ENCODE measurements at regions not wholly inside any gene's neighbourhood (a gene's known extent, or its start where the extent isn't known, plus 50 kb on each side); places are given as distances from the start of the nearest gene placed in this dataset.
"Not testable (repeated sequence)": the region's sequence is repeated elsewhere in the genome, so short reads cannot be mapped to it uniquely, and the experiment has no call there.

DNA sequence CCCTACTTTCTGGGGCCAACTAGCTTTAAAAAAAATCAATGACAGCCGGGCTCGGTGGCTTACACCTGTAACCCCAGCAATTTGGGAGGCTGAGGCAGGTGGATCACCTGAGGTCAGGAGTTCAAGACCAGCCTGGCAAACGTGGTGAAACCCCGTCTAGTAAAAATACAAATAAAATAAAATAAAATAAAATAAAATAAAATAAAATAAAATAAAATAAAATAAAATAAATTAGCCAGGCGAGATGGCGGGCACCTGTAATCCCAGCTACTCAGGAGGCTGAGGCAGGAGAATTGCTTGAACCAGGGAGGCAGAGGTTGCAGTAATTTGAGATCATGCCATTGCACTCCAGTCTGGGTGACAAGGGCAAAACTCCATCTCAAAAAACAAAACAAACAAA lies 443.9 kb upstream of the CDH10 start:
- not testable (repeated sequence) for H3K9me3 ChIP-seq (ENCODE audit: control insufficient read depth in 2 of 2, low read length in 2 of 2); H3K27me3 ChIP-seq (ENCODE audit: control insufficient read depth in 2 of 2, insufficient read depth in 2 of 2, low read length in 2 of 2); H3K4me3 ChIP-seq (ENCODE audit: low read length in 2 of 2); H3K36me3 ChIP-seq (ENCODE audit: control insufficient read depth in 2 of 2, insufficient read depth in 2 of 2, low read length in 2 of 2); H3K9ac ChIP-seq (ENCODE audit: low read depth in 1 of 2, low read length in 2 of 2); H3K4me1 ChIP-seq (ENCODE audit: control insufficient read depth in 2 of 2, insufficient read depth in 2 of 2, low read length in 2 of 2); H3K27ac ChIP-seq (ENCODE audit: low read depth in 2 of 2, low read length in 2 of 2)

DNA sequence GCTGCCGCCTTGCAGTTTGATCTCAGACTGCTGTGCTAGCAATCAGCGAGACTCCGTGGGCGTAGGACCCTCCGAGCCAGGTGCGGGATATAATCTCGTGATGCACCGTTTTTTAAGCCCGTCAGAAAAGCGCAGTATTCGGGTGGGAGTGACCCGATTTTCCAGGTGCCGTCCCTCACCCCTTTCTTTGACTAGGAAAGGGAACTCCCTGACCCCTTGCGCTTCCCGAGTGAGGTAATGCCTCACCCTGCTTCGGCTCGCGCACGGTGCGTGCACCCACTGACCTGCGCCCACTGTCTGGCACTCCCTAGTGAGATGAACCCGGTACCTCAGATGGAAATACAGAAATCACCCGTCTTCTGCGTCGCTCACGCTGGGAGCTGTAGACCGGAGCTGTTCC lies 438.5 kb upstream of the CDH10 start:
- H3K27ac ChIP-seq (ENCODE audit: low read depth in 2 of 2, low read length in 2 of 2); H3K4me3 ChIP-seq (ENCODE audit: low read length in 2 of 2); H3K4me1 ChIP-seq (ENCODE audit: control insufficient read depth in 2 of 2, insufficient read depth in 2 of 2, low read length in 2 of 2); H3K36me3 ChIP-seq (ENCODE audit: control insufficient read depth in 2 of 2, insufficient read depth in 2 of 2, low read length in 2 of 2); H3K9me3 ChIP-seq (ENCODE audit: control insufficient read depth in 2 of 2, low read length in 2 of 2); H3K9ac ChIP-seq (ENCODE audit: low read depth in 1 of 2, low read length in 2 of 2); H3K27me3 ChIP-seq (ENCODE audit: control insufficient read depth in 2 of 2, insufficient read depth in 2 of 2, low read length in 2 of 2): not testable (repeated sequence)

GRCh38 chr5:25066239-25066638 lies 421.5 kb upstream of the CDH10 start:
- Histone ChIP-seq H3K4me3 (ENCODE audit: low read length in 2 of 2) (no peak overlapping the region), H3K9me3 (ENCODE audit: control insufficient read depth in 2 of 2, low read length in 2 of 2) (peaks cover 0 to 2% of the 10 kb centered on the region in 2 donors), H3K36me3 (ENCODE audit: control insufficient read depth in 2 of 2, insufficient read depth in 2 of 2, low read length in 2 of 2) (no peaks in the 10 kb centered on the region), H3K9ac (ENCODE audit: low read depth in 1 of 2, low read length in 2 of 2) (no peak overlapping the region), H3K27ac (ENCODE audit: low read depth in 2 of 2, low read length in 2 of 2) (no peak overlapping the region), H3K27me3 (ENCODE audit: control insufficient read depth in 2 of 2, insufficient read depth in 2 of 2, low read length in 2 of 2) (no peaks in the 10 kb centered on the region), H3K4me1 (ENCODE audit: control insufficient read depth in 2 of 2, insufficient read depth in 2 of 2, low read length in 2 of 2) (no peaks in the 10 kb centered on the region)

- no peak overlapping the region for H3K4me3 ChIP-seq (ENCODE audit: low read length in 2 of 2)
- no peak overlapping the region for H3K9ac ChIP-seq (ENCODE audit: low read depth in 1 of 2, low read length in 2 of 2)
- no peak overlapping the region for H3K27ac ChIP-seq (ENCODE audit: low read depth in 2 of 2, low read length in 2 of 2)
- no peaks in the 10 kb centered on the region for H3K27me3 ChIP-seq (ENCODE audit: control insufficient read depth in 2 of 2, insufficient read depth in 2 of 2, low read length in 2 of 2)
- H3K36me3 ChIP-seq (ENCODE audit: control insufficient read depth in 2 of 2, insufficient read depth in 2 of 2, low read length in 2 of 2), result no peaks in the 10 kb centered on the region
- peaks cover 0 to 4% of the 10 kb centered on the region in 2 donors for H3K9me3 ChIP-seq (ENCODE audit: control insufficient read depth in 2 of 2, low read length in 2 of 2)
- no peaks in the 10 kb centered on the region for H3K4me1 ChIP-seq (ENCODE audit: control insufficient read depth in 2 of 2, insufficient read depth in 2 of 2, low read length in 2 of 2)
Measured at GRCh38 chr5:25064306-25064705, 419.5 kb upstream of the CDH10 start.

DNA sequence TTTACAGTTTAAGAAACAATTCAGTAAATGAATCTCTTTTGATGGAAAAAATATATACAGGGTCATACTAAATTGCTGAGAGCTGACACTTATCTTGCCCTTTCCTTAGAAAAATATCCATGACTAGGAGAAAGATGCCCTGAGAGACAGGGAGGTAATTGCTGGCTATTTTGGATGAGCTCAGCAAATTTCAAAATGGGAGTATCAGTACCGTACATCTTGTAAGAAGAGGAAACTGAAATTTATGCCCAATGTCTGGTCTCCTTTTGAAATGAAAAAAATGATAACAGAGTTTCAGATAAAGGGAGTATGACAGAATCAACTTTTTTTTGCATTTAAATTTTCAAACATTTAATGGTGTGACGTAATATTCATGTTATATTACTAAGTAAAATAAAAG lies 415.8 kb upstream of the CDH10 start:
- no peaks in the 10 kb centered on the region for H3K4me1 ChIP-seq (ENCODE audit: control insufficient read depth in 2 of 2, insufficient read depth in 2 of 2, low read length in 2 of 2)
- no peak overlapping the region for H3K9ac ChIP-seq (ENCODE audit: low read depth in 1 of 2, low read length in 2 of 2)
- H3K9me3 ChIP-seq (ENCODE audit: control insufficient read depth in 2 of 2, low read length in 2 of 2), result peaks cover 0 to 4% of the 10 kb centered on the region in 2 donors
- no peaks in the 10 kb centered on the region for H3K36me3 ChIP-seq (ENCODE audit: control insufficient read depth in 2 of 2, insufficient read depth in 2 of 2, low read length in 2 of 2)
- H3K4me3 ChIP-seq (ENCODE audit: low read length in 2 of 2), result no peak overlapping the region
- no peak overlapping the region for H3K27ac ChIP-seq (ENCODE audit: low read depth in 2 of 2, low read length in 2 of 2)
- H3K27me3 ChIP-seq (ENCODE audit: control insufficient read depth in 2 of 2, insufficient read depth in 2 of 2, low read length in 2 of 2), result no peaks in the 10 kb centered on the region

DNA sequence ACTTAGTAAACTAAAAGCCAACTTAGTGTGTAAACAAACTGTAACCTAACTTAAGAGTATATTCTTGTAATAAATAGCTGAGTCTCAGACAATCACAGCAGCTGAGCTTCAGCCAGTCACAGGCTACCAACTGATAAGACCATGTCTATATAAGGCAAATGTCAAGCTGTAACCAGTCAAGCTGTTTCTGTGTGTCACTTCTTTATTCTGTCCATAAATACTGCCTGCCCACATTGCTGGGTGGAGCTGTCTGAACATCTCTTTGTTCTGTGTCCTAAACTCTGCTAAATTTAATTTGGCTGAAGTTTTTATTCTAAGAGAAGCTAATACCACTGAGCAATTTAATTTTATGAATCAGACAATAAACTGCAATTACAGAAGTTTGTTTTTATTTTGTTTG lies 412.1 kb upstream of the CDH10 start:
- H3K4me1 ChIP-seq (ENCODE audit: control insufficient read depth in 2 of 2, insufficient read depth in 2 of 2, low read length in 2 of 2), result no peaks in the 10 kb centered on the region
- H3K27me3 ChIP-seq (ENCODE audit: control insufficient read depth in 2 of 2, insufficient read depth in 2 of 2, low read length in 2 of 2), result no peaks in the 10 kb centered on the region
- no peak overlapping the region for H3K27ac ChIP-seq (ENCODE audit: low read depth in 2 of 2, low read length in 2 of 2)
- no peaks in the 10 kb centered on the region for H3K36me3 ChIP-seq (ENCODE audit: control insufficient read depth in 2 of 2, insufficient read depth in 2 of 2, low read length in 2 of 2)
- no peak overlapping the region for H3K4me3 ChIP-seq (ENCODE audit: low read length in 2 of 2)
- peaks cover 0 to 4% of the 10 kb centered on the region in 2 donors for H3K9me3 ChIP-seq (ENCODE audit: control insufficient read depth in 2 of 2, low read length in 2 of 2)
- no peak overlapping the region for H3K9ac ChIP-seq (ENCODE audit: low read depth in 1 of 2, low read length in 2 of 2)

- no peaks in the 10 kb centered on the region for H3K4me1 ChIP-seq (ENCODE audit: control insufficient read depth in 2 of 2, insufficient read depth in 2 of 2, low read length in 2 of 2)
- no peak overlapping the region for H3K4me3 ChIP-seq (ENCODE audit: low read length in 2 of 2)
- no peaks in the 10 kb centered on the region for H3K27me3 ChIP-seq (ENCODE audit: control insufficient read depth in 2 of 2, insufficient read depth in 2 of 2, low read length in 2 of 2)
- peaks cover 2 to 5% of the 10 kb centered on the region in 2 donors for H3K9me3 ChIP-seq (ENCODE audit: control insufficient read depth in 2 of 2, low read length in 2 of 2)
- no peak overlapping the region for H3K27ac ChIP-seq (ENCODE audit: low read depth in 2 of 2, low read length in 2 of 2)
- H3K9ac ChIP-seq (ENCODE audit: low read depth in 1 of 2, low read length in 2 of 2), result no peak overlapping the region
- no peaks in the 10 kb centered on the region for H3K36me3 ChIP-seq (ENCODE audit: control insufficient read depth in 2 of 2, insufficient read depth in 2 of 2, low read length in 2 of 2)
Measured at GRCh38 chr5:25033658-25034057, 388.9 kb upstream of the CDH10 start.

GRCh38 chr5:25029004-25029403 lies 384.2 kb upstream of the CDH10 start:
- peaks cover 0 to 13% of the 10 kb centered on the region in 2 donors for H3K9me3 ChIP-seq (ENCODE audit: control insufficient read depth in 2 of 2, low read length in 2 of 2)
- H3K27me3 ChIP-seq (ENCODE audit: control insufficient read depth in 2 of 2, insufficient read depth in 2 of 2, low read length in 2 of 2), result no peaks in the 10 kb centered on the region
- no peaks in the 10 kb centered on the region for H3K36me3 ChIP-seq (ENCODE audit: control insufficient read depth in 2 of 2, insufficient read depth in 2 of 2, low read length in 2 of 2)
- no peak overlapping the region for H3K4me3 ChIP-seq (ENCODE audit: low read length in 2 of 2)
- H3K27ac ChIP-seq (ENCODE audit: low read depth in 2 of 2, low read length in 2 of 2), result no peak overlapping the region
- no peak overlapping the region for H3K9ac ChIP-seq (ENCODE audit: low read depth in 1 of 2, low read length in 2 of 2)
- H3K4me1 ChIP-seq (ENCODE audit: control insufficient read depth in 2 of 2, insufficient read depth in 2 of 2, low read length in 2 of 2), result no peaks in the 10 kb centered on the region

- Histone ChIP-seq H3K4me3 (ENCODE audit: low read length in 2 of 2) (no peak overlapping the region), H3K27ac (ENCODE audit: low read depth in 2 of 2, low read length in 2 of 2) (no peak overlapping the region)
Measured at GRCh38 chr5:25027526-25027925, 382.7 kb upstream of the CDH10 start.

GRCh38 chr5:25027061-25027460 lies 382.3 kb upstream of the CDH10 start:
- Histone ChIP-seq H3K27me3 (ENCODE audit: control insufficient read depth in 2 of 2, insufficient read depth in 2 of 2, low read length in 2 of 2) (no peaks in the 10 kb centered on the region), H3K27ac (ENCODE audit: low read depth in 2 of 2, low read length in 2 of 2) (no peak overlapping the region), H3K9me3 (ENCODE audit: control insufficient read depth in 2 of 2, low read length in 2 of 2) (peaks cover 0 to 8% of the 10 kb centered on the region in 2 donors), H3K9ac (ENCODE audit: low read depth in 1 of 2, low read length in 2 of 2) (no peak overlapping the region), H3K36me3 (ENCODE audit: control insufficient read depth in 2 of 2, insufficient read depth in 2 of 2, low read length in 2 of 2) (no peaks in the 10 kb centered on the region), H3K4me1 (ENCODE audit: control insufficient read depth in 2 of 2, insufficient read depth in 2 of 2, low read length in 2 of 2) (no peaks in the 10 kb centered on the region), H3K4me3 (ENCODE audit: low read length in 2 of 2) (no peak overlapping the region)

More at GRCh38 chr5:25027526-25027925, 382.7 kb upstream of the CDH10 start:
- Histone ChIP-seq H3K9ac (ENCODE audit: low read depth in 1 of 2, low read length in 2 of 2) (no peak overlapping the region), H3K27me3 (ENCODE audit: control insufficient read depth in 2 of 2, insufficient read depth in 2 of 2, low read length in 2 of 2) (no peaks in the 10 kb centered on the region), H3K36me3 (ENCODE audit: control insufficient read depth in 2 of 2, insufficient read depth in 2 of 2, low read length in 2 of 2) (no peaks in the 10 kb centered on the region), H3K9me3 (ENCODE audit: control insufficient read depth in 2 of 2, low read length in 2 of 2) (peaks cover 0 to 8% of the 10 kb centered on the region in 2 donors), H3K4me1 (ENCODE audit: control insufficient read depth in 2 of 2, insufficient read depth in 2 of 2, low read length in 2 of 2) (no peaks in the 10 kb centered on the region)

DNA sequence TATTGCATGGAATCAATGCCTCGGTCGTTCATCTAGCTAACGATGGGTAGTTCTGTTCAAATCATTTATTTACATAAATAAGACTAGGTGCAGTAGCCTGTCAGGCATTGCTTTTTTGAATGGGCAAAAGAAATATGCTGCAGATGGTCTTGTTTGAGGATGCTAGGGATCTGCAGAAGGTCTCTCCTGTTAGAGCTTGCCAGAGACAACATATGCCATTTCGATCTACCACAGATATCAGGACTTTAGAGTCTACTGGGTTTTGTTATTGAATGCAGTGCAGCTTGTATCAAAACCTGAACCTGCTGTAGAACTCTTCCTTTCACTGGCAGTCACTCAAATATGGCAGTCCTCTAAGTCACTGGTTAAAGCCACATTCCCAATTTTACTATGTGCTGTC lies 381.1 kb upstream of the CDH10 start:
- Histone ChIP-seq H3K27ac (ENCODE audit: low read depth in 2 of 2, low read length in 2 of 2) (no peak overlapping the region), H3K4me3 (ENCODE audit: low read length in 2 of 2) (no peak overlapping the region), H3K9ac (ENCODE audit: low read depth in 1 of 2, low read length in 2 of 2) (no peak overlapping the region), H3K36me3 (ENCODE audit: control insufficient read depth in 2 of 2, insufficient read depth in 2 of 2, low read length in 2 of 2) (no peaks in the 10 kb centered on the region), H3K4me1 (ENCODE audit: control insufficient read depth in 2 of 2, insufficient read depth in 2 of 2, low read length in 2 of 2) (no peaks in the 10 kb centered on the region), H3K9me3 (ENCODE audit: control insufficient read depth in 2 of 2, low read length in 2 of 2) (peaks cover 0 to 8% of the 10 kb centered on the region in 2 donors), H3K27me3 (ENCODE audit: control insufficient read depth in 2 of 2, insufficient read depth in 2 of 2, low read length in 2 of 2) (no peaks in the 10 kb centered on the region)
